ENCODE measurements at regions not wholly inside any gene's neighbourhood (a gene's known extent, or its start where the extent isn't known, plus 50 kb on each side); places are given as distances from the start of the nearest gene placed in this dataset.

DNA sequence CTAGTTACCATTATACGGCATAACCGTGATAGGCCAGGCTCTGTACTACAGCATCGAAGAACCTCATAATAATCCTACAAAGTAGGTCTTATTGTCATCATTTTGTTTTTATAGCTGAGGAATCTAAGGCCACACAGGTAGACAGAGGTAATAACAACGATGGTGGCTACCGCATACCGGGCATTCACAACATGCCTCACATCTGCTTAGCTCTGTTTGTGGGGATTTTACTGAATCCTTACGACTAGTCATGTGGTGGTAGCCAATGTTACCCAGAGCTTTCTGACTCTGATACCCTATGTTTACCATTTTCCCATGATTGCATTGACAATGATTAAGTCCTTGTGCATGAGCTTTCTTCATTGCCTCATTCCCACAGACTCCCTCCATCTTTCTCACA, 269.4 kb downstream of the TCF7L2 start:
- intact Hi-C loops (cut with micrococcal nuclease), result no loop called here

DNA sequence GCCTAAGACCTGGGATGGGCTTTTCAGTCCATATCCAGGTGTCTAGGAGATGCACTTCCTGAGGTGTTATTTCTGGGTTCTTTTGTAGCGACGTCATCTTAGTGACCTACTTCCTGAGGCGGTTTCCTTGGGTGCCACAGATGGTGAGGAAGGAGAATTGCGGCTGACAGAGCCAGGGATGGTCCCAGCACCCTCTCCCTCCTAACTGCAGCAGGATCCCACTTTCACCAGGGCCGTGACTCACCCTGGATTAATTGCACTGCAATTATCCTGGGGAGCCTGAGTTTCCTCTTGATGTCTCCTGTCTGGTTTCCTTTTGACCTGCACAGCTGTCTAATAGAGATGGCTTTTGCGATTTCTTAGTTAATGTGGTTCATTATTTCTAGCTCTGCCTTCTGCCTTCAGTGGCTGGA, 271.7 kb downstream of the TCF7L2 start:
- intact Hi-C loops (cut with micrococcal nuclease), result no loop called here

- intact Hi-C loops (cut with micrococcal nuclease), result no loop called here
Measured at GRCh38 chr10:113222207-113222606, 272.2 kb downstream of the TCF7L2 start.

- intact Hi-C loops (cut with micrococcal nuclease), result no loop called here
Measured at GRCh38 chr10:113225364-113225763, 275.3 kb downstream of the TCF7L2 start.

GRCh38 chr10:113225903-113226302, 275.9 kb downstream of the TCF7L2 start:
- intact Hi-C loops (cut with micrococcal nuclease), result no loop called here

GRCh38 chr10:113226399-113226798, 276.4 kb downstream of the TCF7L2 start:
- intact Hi-C loops (cut with micrococcal nuclease), result no loop called here

GRCh38 chr10:113226831-113227445, 276.9 kb downstream of the TCF7L2 start:
- intact Hi-C loops (cut with micrococcal nuclease), result no loop called here

GRCh38 chr10:113228530-113228929, 278.5 kb downstream of the TCF7L2 start:
- intact Hi-C loops (cut with micrococcal nuclease), result no loop called here

GRCh38 chr10:113230011-113230610, 280.1 kb downstream of the TCF7L2 start:
- intact Hi-C loops (cut with micrococcal nuclease), result no loop called here

DNA sequence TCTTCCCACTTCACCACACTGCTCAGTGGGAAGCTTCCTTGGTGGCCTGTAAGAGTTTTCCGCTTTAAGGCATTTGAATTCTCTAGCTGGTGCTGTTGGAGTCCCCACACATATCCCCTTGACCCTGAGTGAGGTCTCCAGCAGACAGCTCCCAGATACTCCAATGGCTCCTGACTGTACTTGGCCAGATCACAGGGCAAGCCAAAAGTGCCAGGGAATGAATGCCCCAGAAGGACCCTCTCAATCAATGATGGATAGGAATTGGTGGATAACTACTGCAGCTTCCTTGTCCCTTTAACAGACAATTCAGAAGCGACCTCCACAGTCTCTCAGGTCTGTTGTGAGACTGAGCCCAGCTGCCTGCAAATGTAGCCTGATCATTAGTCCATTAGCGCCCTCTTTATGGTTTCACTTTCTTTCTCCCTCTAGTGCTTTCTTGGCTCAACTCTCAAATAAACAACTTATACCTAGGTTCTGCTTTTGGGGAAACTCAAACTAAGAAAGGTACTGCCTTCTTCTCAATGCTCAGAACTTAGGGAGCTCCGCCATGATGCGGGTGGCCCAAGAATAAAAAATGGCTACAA, 283.0 kb downstream of the TCF7L2 start:
- intact Hi-C loops (cut with micrococcal nuclease), result no loop called here

DNA sequence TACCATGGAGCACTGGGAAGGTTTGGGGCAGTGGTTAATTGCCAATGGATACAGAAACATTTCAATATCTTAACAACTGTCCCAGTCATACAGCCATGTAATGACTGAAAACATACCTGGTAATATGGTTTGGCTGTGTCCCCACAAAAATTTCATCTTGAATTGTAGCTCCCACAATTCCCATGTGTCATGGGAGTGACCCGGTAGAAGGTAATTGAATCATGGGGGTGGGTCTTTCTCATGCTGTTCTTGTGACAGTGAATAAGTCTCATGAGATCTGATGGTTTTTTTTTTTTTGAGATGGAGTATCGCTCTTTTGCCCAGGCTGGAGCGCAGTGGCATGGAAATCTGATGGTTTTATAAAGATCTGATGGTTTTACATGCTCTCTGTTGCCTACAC, 284.4 kb downstream of the TCF7L2 start:
- intact Hi-C loops (cut with micrococcal nuclease), result no loop called here

DNA sequence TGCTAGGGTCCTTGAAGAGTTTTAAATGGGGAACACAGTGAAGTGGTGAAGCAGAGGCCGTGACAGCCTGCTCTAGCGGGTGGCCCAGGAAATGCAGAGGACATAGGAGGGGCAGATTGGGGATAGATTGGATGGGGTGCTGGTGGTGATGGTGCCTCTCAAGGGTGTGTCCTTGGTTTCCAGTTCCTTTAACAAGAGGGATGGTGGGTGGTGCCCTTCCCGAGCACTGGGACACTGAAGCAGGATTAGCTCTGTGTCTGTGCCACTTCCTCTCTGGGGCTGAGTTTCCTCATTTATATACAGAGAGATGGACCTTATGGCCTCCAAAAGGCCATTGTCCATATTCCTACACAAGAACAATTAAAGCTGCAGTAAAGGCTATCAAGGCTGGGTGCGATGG, 285.5 kb downstream of the TCF7L2 start:
- intact Hi-C loops (cut with micrococcal nuclease), result no loop called here

- intact Hi-C loops (cut with micrococcal nuclease), result no loop called here
Measured at GRCh38 chr10:113236998-113237397, 287.0 kb downstream of the TCF7L2 start.

DNA sequence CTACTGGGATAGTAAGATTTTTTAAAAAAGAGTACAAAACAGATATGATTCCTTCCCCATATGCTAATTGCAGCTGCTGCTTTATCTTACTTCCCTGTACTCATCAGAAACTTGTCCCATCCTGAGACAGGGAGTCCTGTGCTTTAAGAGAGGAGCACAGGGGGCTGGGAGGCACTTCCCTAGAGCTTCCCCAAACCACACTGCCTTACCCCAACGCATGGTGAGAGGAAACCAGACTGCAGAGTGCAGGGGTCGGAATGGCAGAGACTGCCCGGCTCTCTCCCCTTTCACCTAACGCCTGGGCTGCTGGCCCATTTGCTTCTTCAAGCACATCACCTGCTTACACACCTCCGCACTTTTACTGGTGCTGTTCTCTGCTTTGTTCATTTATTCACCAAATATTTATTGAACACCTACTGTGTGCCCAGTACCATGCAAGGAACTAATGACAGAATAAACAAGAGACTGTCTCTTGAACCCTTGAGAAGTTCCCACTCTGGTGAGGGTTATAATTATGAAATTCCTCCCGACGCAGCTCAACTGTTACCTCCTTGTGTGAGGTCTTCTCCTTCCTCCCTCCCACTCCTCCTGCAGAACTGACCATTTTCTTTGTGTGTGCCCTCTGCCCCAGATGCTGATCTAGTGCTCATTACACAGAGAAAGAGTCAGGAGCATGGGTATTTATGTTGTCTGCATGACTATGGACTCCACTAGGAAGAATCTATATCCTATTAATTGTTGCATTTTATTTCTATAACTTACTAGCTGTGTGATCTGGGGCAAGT, 289.7 kb downstream of the TCF7L2 start:
- intact Hi-C loops (cut with micrococcal nuclease), result no loop called here

GRCh38 chr10:113240736-113241135, 290.7 kb downstream of the TCF7L2 start:
- intact Hi-C loops (cut with micrococcal nuclease), result no loop called here

GRCh38 chr10:113241599-113242360, 291.7 kb downstream of the TCF7L2 start:
- intact Hi-C loops (cut with micrococcal nuclease), result no loop called here

- intact Hi-C loops (cut with micrococcal nuclease), result no loop called here
Measured at GRCh38 chr10:113243311-113243710, 293.3 kb downstream of the TCF7L2 start.

DNA sequence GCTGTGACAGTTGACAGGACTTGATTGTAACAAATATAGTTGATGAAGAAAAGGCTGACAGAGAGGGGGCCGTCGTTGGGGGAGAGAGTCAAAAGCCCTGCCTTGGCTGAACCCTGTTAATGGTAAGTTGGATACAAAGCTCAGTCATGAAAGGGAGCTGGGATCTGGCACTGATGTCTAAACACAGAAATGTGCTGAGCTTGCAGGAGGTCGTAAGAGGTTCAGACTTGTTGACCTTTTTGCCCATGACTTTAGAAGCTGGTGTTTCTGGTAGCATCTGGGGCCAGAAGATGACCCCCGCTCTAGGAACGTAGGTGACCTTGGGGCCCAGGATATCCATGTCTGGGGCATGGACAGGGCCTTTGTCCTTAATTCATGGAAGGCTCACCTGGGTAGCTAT, 294.7 kb downstream of the TCF7L2 start:
- intact Hi-C loops (cut with micrococcal nuclease), result no loop called here

DNA sequence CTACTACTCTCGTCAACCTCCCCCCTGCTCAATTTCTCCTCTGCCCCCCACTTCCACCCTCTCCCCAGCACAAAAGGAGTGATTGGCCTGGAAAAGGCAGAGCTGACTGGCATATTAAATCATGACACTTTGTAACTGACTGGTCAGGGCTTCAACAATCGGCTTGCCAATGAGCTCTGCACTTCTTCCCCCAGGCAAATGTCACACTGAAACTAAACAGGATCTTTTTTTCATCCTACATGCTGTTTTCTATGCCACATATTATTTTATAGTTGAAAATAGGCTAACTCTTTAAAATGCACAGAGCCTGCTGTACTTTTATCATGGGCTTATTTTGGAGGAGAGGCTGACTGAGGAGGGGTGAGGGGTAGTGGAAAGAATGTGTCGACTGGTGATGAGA, 295.2 kb downstream of the TCF7L2 start:
- intact Hi-C loops (cut with micrococcal nuclease), result no loop called here

- intact Hi-C loops (cut with micrococcal nuclease), result no loop called here
Measured at GRCh38 chr10:113247050-113247449, 297.0 kb downstream of the TCF7L2 start.

Data from T-helper 2 cell treated with Interferon-gamma antibody and Interleukin-4, amounts not matched to agents 100 ng/mL and 5 ng/mL, for 36 hours (primary cell).